BJ (cell line): ENCODE measurements at regions not wholly inside any gene's neighbourhood (a gene's known extent, or its start where the extent isn't known, plus 50 kb on each side); places are given as distances from the start of the nearest gene placed in this dataset.

Source experiments
- CTCF ChIA-PET: fragments of 350-600 bp; formaldehyde crosslinking; extraction: SDS; loops from one replicate; lab custom pipeline; 2021; ENCODE audit warnings: antibody characterized with exemption, inconsistent platforms; lab: Yijun Ruan, JAX
- POLR2A ChIA-PET: fragments of 300-600 bp; sonication (Branson Sonifier 250); formaldehyde crosslinking; extraction: SDS; loops from one replicate; lab custom pipeline; 2021; ENCODE audit warnings: antibody characterized with exemption; lab: Charles Lee
- DNase-seq: peaks from one replicate; pipeline ENCODE4 v3.0.0-alpha.2; 2011; ENCODE audit warnings: low read depth
- H3K27me3 ChIP-seq: 2 replicates; pipeline ENCODE4 v1.6.0; 2011; ENCODE audit warnings: low read length; ENCODE audit not compliant: control insufficient read depth, insufficient read depth
- H3K36me3 ChIP-seq: 2 replicates; pipeline ENCODE4 v1.5.1; 2011; ENCODE audit warnings: low read length; ENCODE audit not compliant: control insufficient read depth, insufficient read depth
- H3K4me3 ChIP-seq: 2 replicates; pipeline ENCODE4 v1.5.1; 2011; ENCODE audit warnings: low read depth, mild to moderate bottlenecking, control low read depth, low read length
- TF ChIP-seq, protein P1 (sequence below): IDR thresholded peaks from 2 replicates; pipeline ENCODE4 v1.5.1; 2011; ENCODE audit warnings: low read depth, mild to moderate bottlenecking, control low read depth, inconsistent platforms, low read length, moderate library complexity; ENCODE audit not compliant: insufficient read depth

GRCh38 chr1:106676021-106676420 lies 380.5 kb upstream of the PRMT6 start:
- no peaks in the 10 kb centered on the region for H3K27me3 ChIP-seq
- H3K4me3 ChIP-seq: no peak overlapping the region
- ChIA-PET CTCF (interaction anchor here (0.6 to 1.5 kb wide), 4 partner anchors 17 to 26 kb away, joined by 3 read pairs; no protein-coding TSS in a partner anchor), POLR2A (interaction anchor here (0.6 kb wide), 1 partner anchor 371 kb away, joined by 3 read pairs; no protein-coding TSS in a partner anchor)
- TF ChIP-seq, protein P1, sequence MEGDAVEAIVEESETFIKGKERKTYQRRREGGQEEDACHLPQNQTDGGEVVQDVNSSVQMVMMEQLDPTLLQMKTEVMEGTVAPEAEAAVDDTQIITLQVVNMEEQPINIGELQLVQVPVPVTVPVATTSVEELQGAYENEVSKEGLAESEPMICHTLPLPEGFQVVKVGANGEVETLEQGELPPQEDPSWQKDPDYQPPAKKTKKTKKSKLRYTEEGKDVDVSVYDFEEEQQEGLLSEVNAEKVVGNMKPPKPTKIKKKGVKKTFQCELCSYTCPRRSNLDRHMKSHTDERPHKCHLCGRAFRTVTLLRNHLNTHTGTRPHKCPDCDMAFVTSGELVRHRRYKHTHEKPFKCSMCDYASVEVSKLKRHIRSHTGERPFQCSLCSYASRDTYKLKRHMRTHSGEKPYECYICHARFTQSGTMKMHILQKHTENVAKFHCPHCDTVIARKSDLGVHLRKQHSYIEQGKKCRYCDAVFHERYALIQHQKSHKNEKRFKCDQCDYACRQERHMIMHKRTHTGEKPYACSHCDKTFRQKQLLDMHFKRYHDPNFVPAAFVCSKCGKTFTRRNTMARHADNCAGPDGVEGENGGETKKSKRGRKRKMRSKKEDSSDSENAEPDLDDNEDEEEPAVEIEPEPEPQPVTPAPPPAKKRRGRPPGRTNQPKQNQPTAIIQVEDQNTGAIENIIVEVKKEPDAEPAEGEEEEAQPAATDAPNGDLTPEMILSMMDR: no peak
- DNase-seq: peak; percentile 38
- H3K36me3 ChIP-seq: no peaks in the 10 kb centered on the region

DNA sequence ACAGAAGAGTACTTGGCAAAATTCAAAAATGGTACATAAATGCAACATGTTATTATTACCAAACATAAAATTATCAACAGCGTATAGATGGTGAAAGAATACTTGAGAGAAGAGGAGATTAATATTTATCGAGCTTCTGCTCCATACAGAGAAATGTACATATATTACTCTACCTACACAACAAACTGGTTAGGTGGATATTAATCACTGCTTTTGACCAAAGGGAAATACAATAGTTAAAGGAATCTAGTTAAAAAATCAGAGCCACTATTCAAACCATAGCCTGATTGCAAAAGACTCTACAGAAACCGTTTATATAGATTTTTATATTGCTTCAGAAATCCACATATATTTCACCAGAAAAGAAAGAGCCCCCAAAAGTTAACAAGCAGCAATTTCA lies 379.3 kb upstream of the PRMT6 start:
- Histone ChIP-seq H3K36me3 (no peaks in the 10 kb centered on the region), H3K27me3 (no peaks in the 10 kb centered on the region), H3K4me3 (no peak overlapping the region)
- ChIA-PET POLR2A (no interaction called here), CTCF (no interaction called here)
- no peak for DNase-seq
- TF ChIP-seq, protein P1: no peak

DNA sequence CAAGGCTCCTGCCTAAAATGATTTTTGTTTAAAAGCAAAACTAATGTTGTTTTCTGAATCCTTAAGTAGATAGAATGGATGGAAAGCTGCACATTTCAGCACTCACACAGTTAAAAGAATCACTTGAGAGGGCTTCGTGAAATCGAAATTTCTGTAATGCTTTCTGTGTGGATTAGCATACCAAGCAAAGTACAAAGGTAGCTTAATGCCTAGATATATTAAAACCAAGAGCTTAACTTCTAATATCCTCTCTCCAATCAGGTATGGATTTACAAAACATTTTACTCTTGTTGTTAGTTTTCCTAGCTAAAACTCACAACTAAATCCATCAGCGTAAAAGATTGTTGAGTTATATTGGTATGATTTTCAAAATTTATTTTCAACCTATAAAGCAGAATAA lies 378.8 kb upstream of the PRMT6 start:
- ChIA-PET CTCF (no interaction called here), POLR2A (no interaction called here)
- no peak overlapping the region for H3K4me3 ChIP-seq
- TF ChIP-seq, protein P1: no peak
- no peaks in the 10 kb centered on the region for H3K27me3 ChIP-seq
- H3K36me3 ChIP-seq: no peaks in the 10 kb centered on the region
- no peak for DNase-seq

GRCh38 chr1:106678279-106679050 lies 378.0 kb upstream of the PRMT6 start:
- H3K36me3 ChIP-seq: no peaks in the 10 kb centered on the region
- ChIA-PET CTCF (interaction anchor here (1.3 kb wide), 1 partner anchor 20 kb away, joined by 3 read pairs; no protein-coding TSS in a partner anchor), POLR2A (no interaction called here)
- H3K27me3 ChIP-seq: no peaks in the 10 kb centered on the region
- no peak overlapping the region for H3K4me3 ChIP-seq
- peak; percentile 35 for DNase-seq
- TF ChIP-seq, protein P1: no peak

- H3K4me3 ChIP-seq: no peak overlapping the region
- H3K36me3 ChIP-seq: no peaks in the 10 kb centered on the region
- no peak for DNase-seq
- CTCF ChIA-PET: interaction anchor here (1.6 to 1.7 kb wide), 2 partner anchors 9 to 11 kb away, joined by 3 to 4 read pairs; no protein-coding TSS in a partner anchor
- POLR2A ChIA-PET: no interaction called here
- TF ChIP-seq, protein P1: no peak
- no peaks in the 10 kb centered on the region for H3K27me3 ChIP-seq
Observed at GRCh38 chr1:106680216-106680615, 376.3 kb upstream of the PRMT6 start.
